ENCODE measurements at regions not wholly inside any gene's neighbourhood (a gene's known extent, or its start where the extent isn't known, plus 50 kb on each side); places are given as distances from the start of the nearest gene placed in this dataset.

GRCh38 chr20:6870559-6870958 lies 103.1 kb downstream of the BMP2 start:
- no peak overlapping the region for H3K23ac ChIP-seq (ENCODE audit: low read depth, low read length, poor library complexity)
- no peak overlapping the region for H3K4me2 ChIP-seq (ENCODE audit: insufficient read depth, low read length, poor library complexity, severe bottlenecking)
- H4K91ac ChIP-seq (ENCODE audit: low read depth, low read length, poor library complexity): no peak overlapping the region
- no peak overlapping the region for H3K14ac ChIP-seq (ENCODE audit: low read length)
- no peak overlapping the region for H2BK120ac ChIP-seq (ENCODE audit: low read depth, low read length)
- no peaks in the 10 kb centered on the region for H3K9me3 ChIP-seq (replicated peaks in 1 of 2; ENCODE audit: control insufficient read depth in 2 of 2, insufficient read depth in 1 of 2, low read depth in 1 of 2, low read length in 2 of 2)
- H3K9ac ChIP-seq (ENCODE audit: low read depth, low read length, poor library complexity): no peak overlapping the region
- no peaks in the 10 kb centered on the region for H3K27me3 ChIP-seq (ENCODE audit: control insufficient read depth in 3 of 3, insufficient read depth in 3 of 3, low read depth in 1 of 3, low read length in 3 of 3)
- no peak overlapping the region for H4K8ac ChIP-seq (ENCODE audit: low read depth, low read length)
- H3K4me3 ChIP-seq (ENCODE audit: low read length in 2 of 2): no peak overlapping the region
- H3K18ac ChIP-seq (ENCODE audit: low read length): no peak overlapping the region
- no peaks in the 10 kb centered on the region for H3K36me3 ChIP-seq (replicated peaks in 1 of 2; ENCODE audit: control insufficient read depth in 2 of 2, insufficient read depth in 2 of 2, low read length in 2 of 2)
- no peaks in the 10 kb centered on the region for H3K79me1 ChIP-seq (ENCODE audit: low read depth, low read length)
- no peak for DNase-seq (ENCODE audit: low spot score)
- no peaks in the 10 kb centered on the region for H3K4me1 ChIP-seq (ENCODE audit: control insufficient read depth in 2 of 2, insufficient read depth in 1 of 2, low read depth in 1 of 2, low read length in 2 of 2)
- H2BK15ac ChIP-seq (ENCODE audit: low read length): no peak overlapping the region
- no peak overlapping the region for H2BK5ac ChIP-seq (ENCODE audit: low read length)
- H2BK12ac ChIP-seq (ENCODE audit: low read length): no peak overlapping the region
- no CpG with 5 or more reads among the region's 5 CpGs for WGBS, 2 donors (ENCODE audit: extremely low coverage in 2 of 2, insufficient read length in 2 of 2, insufficient replicate concordance in 1 of 2)
- no peak overlapping the region for H3K27ac ChIP-seq (replicated peaks; ENCODE audit: low read length)
- H2AK5ac ChIP-seq (ENCODE audit: low read depth, low read length): no peak overlapping the region
- no peak overlapping the region for H3K4ac ChIP-seq (ENCODE audit: low read length)
- H2AFZ ChIP-seq (ENCODE audit: low read length): no peak overlapping the region

- H4K91ac ChIP-seq (ENCODE audit: low read depth, low read length, poor library complexity): no peak overlapping the region
- H3K9me3 ChIP-seq (replicated peaks in 1 of 2; ENCODE audit: control insufficient read depth in 2 of 2, insufficient read depth in 1 of 2, low read depth in 1 of 2, low read length in 2 of 2): no peaks in the 10 kb centered on the region
- no peak overlapping the region for H3K18ac ChIP-seq (ENCODE audit: low read length)
- no peak overlapping the region for H2BK12ac ChIP-seq (ENCODE audit: low read length)
- no peak overlapping the region for H3K23ac ChIP-seq (ENCODE audit: low read depth, low read length, poor library complexity)
- H3K14ac ChIP-seq (ENCODE audit: low read length): no peak overlapping the region
- no peak for DNase-seq (ENCODE audit: low spot score)
- no peak overlapping the region for H3K27ac ChIP-seq (replicated peaks; ENCODE audit: low read length)
- H3K9ac ChIP-seq (ENCODE audit: low read depth, low read length, poor library complexity): no peak overlapping the region
- H4K8ac ChIP-seq (ENCODE audit: low read depth, low read length): no peak overlapping the region
- WGBS, 2 donors (ENCODE audit: extremely low coverage in 2 of 2, insufficient read length in 2 of 2, insufficient replicate concordance in 1 of 2): no CpG with 5 or more reads among the region's 1 CpG
- H2AFZ ChIP-seq (ENCODE audit: low read length): no peak overlapping the region
- peaks cover 0 to 1% of the 10 kb centered on the region in 2 donors for H3K36me3 ChIP-seq (replicated peaks in 1 of 2; ENCODE audit: control insufficient read depth in 2 of 2, insufficient read depth in 2 of 2, low read length in 2 of 2)
- H3K4ac ChIP-seq (ENCODE audit: low read length): no peak overlapping the region
- H3K4me1 ChIP-seq (ENCODE audit: control insufficient read depth in 2 of 2, insufficient read depth in 1 of 2, low read depth in 1 of 2, low read length in 2 of 2): peaks cover 0 to 1% of the 10 kb centered on the region in 2 donors
- no peaks in the 10 kb centered on the region for H3K27me3 ChIP-seq (ENCODE audit: control insufficient read depth in 3 of 3, insufficient read depth in 3 of 3, low read depth in 1 of 3, low read length in 3 of 3)
- H2BK120ac ChIP-seq (ENCODE audit: low read depth, low read length): no peak overlapping the region
- H3K4me3 ChIP-seq (ENCODE audit: low read length in 2 of 2): no peak overlapping the region
- H2AK5ac ChIP-seq (ENCODE audit: low read depth, low read length): no peak overlapping the region
- H2BK15ac ChIP-seq (ENCODE audit: low read length): no peak overlapping the region
- H2BK5ac ChIP-seq (ENCODE audit: low read length): no peak overlapping the region
- no peak overlapping the region for H3K4me2 ChIP-seq (ENCODE audit: insufficient read depth, low read length, poor library complexity, severe bottlenecking)
- no peaks in the 10 kb centered on the region for H3K79me1 ChIP-seq (ENCODE audit: low read depth, low read length)
Observed at GRCh38 chr20:6877633-6878032, 110.1 kb downstream of the BMP2 start.

GRCh38 chr20:6882561-6883291 lies 115.2 kb downstream of the BMP2 start:
- Histone ChIP-seq H3K4me1 (ENCODE audit: control insufficient read depth in 2 of 2, insufficient read depth in 1 of 2, low read depth in 1 of 2, low read length in 2 of 2) (peaks cover 0 to 6% of the 10 kb centered on the region in 2 donors), H3K14ac (ENCODE audit: low read length) (no peak overlapping the region), H4K8ac (ENCODE audit: low read depth, low read length) (no peak overlapping the region), H3K9me3 (replicated peaks in 1 of 2; ENCODE audit: control insufficient read depth in 2 of 2, insufficient read depth in 1 of 2, low read depth in 1 of 2, low read length in 2 of 2) (no peaks in the 10 kb centered on the region), H2BK5ac (ENCODE audit: low read length) (no peak overlapping the region), H2BK120ac (ENCODE audit: low read depth, low read length) (no peak overlapping the region), H3K79me1 (ENCODE audit: low read depth, low read length) (no peaks in the 10 kb centered on the region), H3K9ac (ENCODE audit: low read depth, low read length, poor library complexity) (no peak overlapping the region), H3K23ac (ENCODE audit: low read depth, low read length, poor library complexity) (no peak overlapping the region), H3K4me3 (ENCODE audit: low read length in 2 of 2) (no peak overlapping the region), H2AFZ (ENCODE audit: low read length) (no peak overlapping the region), H2AK5ac (ENCODE audit: low read depth, low read length) (no peak overlapping the region), H3K27ac (replicated peaks; ENCODE audit: low read length) (no peak overlapping the region), H3K27me3 (ENCODE audit: control insufficient read depth in 3 of 3, insufficient read depth in 3 of 3, low read depth in 1 of 3, low read length in 3 of 3) (no peaks in the 10 kb centered on the region), H2BK12ac (ENCODE audit: low read length) (no peak overlapping the region), H3K4me2 (ENCODE audit: insufficient read depth, low read length, poor library complexity, severe bottlenecking) (no peak overlapping the region), H3K18ac (ENCODE audit: low read length) (no peak overlapping the region), H2BK15ac (ENCODE audit: low read length) (no peak overlapping the region), H4K91ac (ENCODE audit: low read depth, low read length, poor library complexity) (no peak overlapping the region), H3K4ac (ENCODE audit: low read length) (no peak overlapping the region), H3K36me3 (replicated peaks in 1 of 2; ENCODE audit: control insufficient read depth in 2 of 2, insufficient read depth in 2 of 2, low read length in 2 of 2) (peaks cover 0 to 1% of the 10 kb centered on the region in 2 donors)
- DNase-seq (ENCODE audit: low spot score): no peak
- WGBS, 2 donors (ENCODE audit: extremely low coverage in 2 of 2, insufficient read length in 2 of 2, insufficient replicate concordance in 1 of 2): no CpG with 5 or more reads among the region's 4 CpGs

- no peak overlapping the region for H2BK5ac ChIP-seq (ENCODE audit: low read length)
- no peak overlapping the region for H2BK12ac ChIP-seq (ENCODE audit: low read length)
- WGBS, 2 donors (ENCODE audit: extremely low coverage in 2 of 2, insufficient read length in 2 of 2, insufficient replicate concordance in 1 of 2): no CpG with 5 or more reads among the region's 1 CpG
- no peak overlapping the region for H3K14ac ChIP-seq (ENCODE audit: low read length)
- H3K9me3 ChIP-seq (replicated peaks in 1 of 2; ENCODE audit: control insufficient read depth in 2 of 2, insufficient read depth in 1 of 2, low read depth in 1 of 2, low read length in 2 of 2): no peaks in the 10 kb centered on the region
- peaks cover 0 to 1% of the 10 kb centered on the region in 2 donors for H3K36me3 ChIP-seq (replicated peaks in 1 of 2; ENCODE audit: control insufficient read depth in 2 of 2, insufficient read depth in 2 of 2, low read length in 2 of 2)
- no peak overlapping the region for H3K18ac ChIP-seq (ENCODE audit: low read length)
- H2AFZ ChIP-seq (ENCODE audit: low read length): no peak overlapping the region
- H4K8ac ChIP-seq (ENCODE audit: low read depth, low read length): no peak overlapping the region
- H3K4me3 ChIP-seq (ENCODE audit: low read length in 2 of 2): no peak overlapping the region
- H2BK120ac ChIP-seq (ENCODE audit: low read depth, low read length): no peak overlapping the region
- peaks cover 0 to 7% of the 10 kb centered on the region in 2 donors for H3K4me1 ChIP-seq (ENCODE audit: control insufficient read depth in 2 of 2, insufficient read depth in 1 of 2, low read depth in 1 of 2, low read length in 2 of 2)
- no peak overlapping the region for H3K23ac ChIP-seq (ENCODE audit: low read depth, low read length, poor library complexity)
- H3K4me2 ChIP-seq (ENCODE audit: insufficient read depth, low read length, poor library complexity, severe bottlenecking): no peak overlapping the region
- no peak overlapping the region for H2AK5ac ChIP-seq (ENCODE audit: low read depth, low read length)
- H3K27me3 ChIP-seq (ENCODE audit: control insufficient read depth in 3 of 3, insufficient read depth in 3 of 3, low read depth in 1 of 3, low read length in 3 of 3): no peaks in the 10 kb centered on the region
- H3K79me1 ChIP-seq (ENCODE audit: low read depth, low read length): no peaks in the 10 kb centered on the region
- H3K9ac ChIP-seq (ENCODE audit: low read depth, low read length, poor library complexity): no peak overlapping the region
- no peak overlapping the region for H3K27ac ChIP-seq (replicated peaks; ENCODE audit: low read length)
- H2BK15ac ChIP-seq (ENCODE audit: low read length): no peak overlapping the region
- no peak overlapping the region for H4K91ac ChIP-seq (ENCODE audit: low read depth, low read length, poor library complexity)
- no peak overlapping the region for H3K4ac ChIP-seq (ENCODE audit: low read length)
- DNase-seq (ENCODE audit: low spot score): no peak
Observed at GRCh38 chr20:6884114-6884513, 116.6 kb downstream of the BMP2 start.

All from neuronal stem cell (in vitro differentiated cells).